NB4 (cell line): ENCODE measurements at regions not wholly inside any gene's neighbourhood (a gene's known extent, or its start where the extent isn't known, plus 50 kb on each side); places are given as distances from the start of the nearest gene placed in this dataset.
"Not testable (repeated sequence)": the region's sequence is repeated elsewhere in the genome, so short reads cannot be mapped to it uniquely, and the experiment has no call there.

Source experiments
- DNase-seq: peaks from one replicate; pipeline ENCODE4 v3.0.0; 2010; ENCODE audit warnings: low read depth
- H3K4me3 ChIP-seq: one replicate; pipeline ENCODE4 v1.5.1; 2011; ENCODE audit warnings: mild to moderate bottlenecking, low read depth, low read length, moderate library complexity
- CTCF ChIP-seq: IDR thresholded peaks from one replicate; pipeline ENCODE4 v1.5.1; 2012; ENCODE audit warnings: low read depth, low read length
- MAX ChIP-seq: IDR thresholded peaks from 2 replicates; pipeline ENCODE4 v1.6.1; 2011; ENCODE audit warnings: low read depth, low read length
- MYC ChIP-seq: IDR thresholded peaks from 2 replicates; pipeline ENCODE4 v1.6.1; 2011; ENCODE audit warnings: low read depth, low read length
- POLR2A ChIP-seq: IDR thresholded peaks from 2 replicates; pipeline ENCODE4 v1.6.1; 2011; ENCODE audit warnings: mild to moderate bottlenecking; ENCODE audit not compliant: insufficient read length; ENCODE audit errors: extremely low read depth

- DNase-seq, result no peak
- TF ChIP-seq CTCF, result no peak
- no peak overlapping the region for H3K4me3 ChIP-seq
These were observed 258.7 kb upstream of the CTNNB1 start for GRCh38 chr3:40940651-40941050.

- H3K4me3 ChIP-seq, DNase-seq: not testable (repeated sequence)
These were observed 252.3 kb upstream of the CTNNB1 start for GRCh38 chr3:40947022-40947421.

- not testable (repeated sequence) for H3K4me3 ChIP-seq, DNase-seq
These were observed 250.0 kb upstream of the CTNNB1 start for GRCh38 chr3:40949347-40949746.

GRCh38 chr3:40951636-40952035, 247.7 kb upstream of the CTNNB1 start:
- TF ChIP-seq MYC (no peak), MAX (no peak), CTCF (no peak), POLR2A (no peak)
- no peak for DNase-seq

GRCh38 chr3:40961104-40961857, 238.0 kb upstream of the CTNNB1 start:
- no peak overlapping the region for H3K4me3 ChIP-seq
- no peak for TF ChIP-seq MAX
- no peak for TF ChIP-seq POLR2A
- TF ChIP-seq CTCF, result no peak
- TF ChIP-seq MYC, result no peak
- no peak for DNase-seq

More at GRCh38 chr3:40951636-40952035, 247.7 kb upstream of the CTNNB1 start:
- H3K4me3 ChIP-seq, result no peak overlapping the region

GRCh38 chr3:40962721-40963120, 236.6 kb upstream of the CTNNB1 start:
- TF ChIP-seq POLR2A (no peak), MAX (no peak), CTCF (no peak), MYC (no peak)
- no peak for DNase-seq
- no peak overlapping the region for H3K4me3 ChIP-seq

- TF ChIP-seq MAX (no peak), MYC (no peak), POLR2A (no peak), CTCF (no peak)
- no peak overlapping the region for H3K4me3 ChIP-seq
- DNase-seq, result no peak
These were observed 230.6 kb upstream of the CTNNB1 start for GRCh38 chr3:40968666-40969065.
